Right hindlimb (tissue), 1 donor: ENCODE measurements at regions not wholly inside any gene's neighbourhood (a gene's known extent, or its start where the extent isn't known, plus 50 kb on each side); places are given as distances from the start of the nearest gene placed in this dataset.

Experiments
- DNase-seq: peaks from one replicate; pipeline ENCODE4 v3.0.0-alpha.2; 2018

GRCh38 chr1:14470802-14471201 lies 127.7 kb upstream of the KAZN start:
- DNase-seq, result no peak

- no peak for DNase-seq
These were observed 123.6 kb upstream of the KAZN start for GRCh38 chr1:14474856-14475255.

GRCh38 chr1:14476170-14476955 lies 122.1 kb upstream of the KAZN start:
- DNase-seq, result no peak

GRCh38 chr1:14478120-14478519 lies 120.4 kb upstream of the KAZN start:
- no peak for DNase-seq

DNA sequence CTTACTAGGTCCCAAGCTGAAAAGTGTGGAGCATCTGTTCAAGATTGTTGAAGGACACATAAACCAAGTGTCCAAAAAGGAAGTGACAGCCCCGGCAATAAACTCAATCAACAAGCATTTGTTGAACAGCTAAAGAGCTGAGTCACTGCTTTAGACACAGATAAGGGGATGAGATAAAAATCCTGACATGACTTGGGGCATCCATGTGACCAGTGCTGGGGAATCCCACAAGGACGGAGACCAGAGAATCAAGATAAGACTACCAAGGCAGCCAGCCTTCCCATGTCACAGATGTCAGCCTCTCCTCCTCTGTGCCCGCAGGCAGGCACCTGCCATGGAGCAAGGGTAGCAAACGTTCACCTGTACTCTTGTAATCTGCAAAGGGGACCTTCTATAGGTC lies 118.6 kb upstream of the KAZN start:
- no peak for DNase-seq

- peak; percentile 61 for DNase-seq
These were observed 115.6 kb upstream of the KAZN start for GRCh38 chr1:14482784-14483450.

- no peak for DNase-seq
These were observed 113.2 kb upstream of the KAZN start for GRCh38 chr1:14485285-14485684.

DNA sequence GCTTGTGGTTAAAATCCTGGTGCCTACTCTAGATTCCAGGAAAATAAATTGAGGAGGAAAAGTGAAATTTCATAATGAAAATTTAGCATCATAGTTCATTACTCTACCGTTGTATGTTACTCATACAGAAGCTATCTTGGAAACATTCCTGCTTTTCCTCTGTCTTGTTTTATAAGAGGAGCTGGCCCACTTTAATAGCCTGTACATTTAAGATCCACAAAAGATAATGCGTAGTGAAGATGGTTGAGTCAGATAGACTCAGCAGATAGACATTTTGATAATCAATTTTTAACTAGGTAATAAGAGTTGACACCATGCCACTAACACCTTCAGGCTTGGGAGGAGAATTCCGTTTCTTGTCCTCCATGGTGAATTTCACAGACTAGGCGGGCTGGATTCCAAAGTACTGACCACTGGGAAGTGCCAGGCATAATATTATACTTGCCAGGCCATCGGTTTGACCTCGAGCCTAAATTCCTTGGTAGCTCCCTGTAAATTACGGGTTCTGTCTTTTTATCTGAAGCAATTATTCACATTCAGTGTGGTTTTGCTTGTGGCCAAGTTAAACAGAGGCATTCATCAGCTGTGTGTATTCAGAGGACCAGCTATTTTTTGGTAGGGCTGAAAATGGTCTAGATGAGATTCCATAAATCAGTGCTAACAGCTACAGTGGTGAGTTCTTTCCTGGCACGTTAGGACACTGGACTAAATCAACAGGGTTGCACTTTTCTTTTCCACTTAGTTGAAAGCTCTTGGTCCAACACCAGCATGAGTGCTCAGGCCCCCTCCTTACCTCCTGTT lies 111.9 kb upstream of the KAZN start:
- peak; percentile 59 for DNase-seq

GRCh38 chr1:14487671-14488070 lies 110.8 kb upstream of the KAZN start:
- DNase-seq, result no peak

GRCh38 chr1:14494911-14495310 lies 103.6 kb upstream of the KAZN start:
- no peak for DNase-seq

DNA sequence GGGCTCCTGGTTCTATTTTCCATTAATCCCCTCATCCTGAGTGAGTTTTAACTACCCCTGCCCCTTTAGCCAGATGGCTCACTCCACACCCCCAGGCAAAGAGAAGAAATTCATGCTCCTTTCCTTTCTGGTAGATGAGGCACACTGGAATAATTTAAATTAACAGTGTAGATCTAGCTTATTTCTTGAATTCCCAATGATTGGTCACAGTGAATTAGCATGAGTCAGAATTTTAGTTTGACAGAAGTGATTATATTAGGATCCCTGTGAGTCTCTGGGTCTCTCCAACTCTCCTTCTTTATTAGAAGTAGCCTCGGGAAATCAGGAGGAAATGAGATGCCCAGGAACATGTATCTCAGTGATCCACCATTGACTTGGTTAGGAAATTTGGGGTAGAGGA lies 103.1 kb upstream of the KAZN start:
- DNase-seq, result no peak

DNA sequence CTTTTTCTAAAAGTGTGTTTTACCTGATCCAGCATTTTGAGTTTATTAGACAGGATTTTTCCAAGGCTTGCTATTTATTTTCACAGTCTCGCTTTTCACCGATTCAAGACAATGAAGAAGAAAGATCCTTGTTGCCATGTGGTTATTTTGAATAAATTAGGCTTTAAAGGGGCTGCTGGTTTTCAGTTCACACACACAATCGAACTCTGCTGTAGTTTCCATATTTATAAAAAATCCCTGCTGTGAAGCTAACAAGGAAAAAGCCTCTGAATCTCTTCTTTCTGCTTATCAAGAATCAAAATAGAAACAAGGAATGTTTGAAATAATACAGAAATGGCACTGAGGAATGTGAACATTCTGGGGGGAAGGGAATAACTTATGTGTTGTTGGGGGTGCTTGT lies 102.5 kb upstream of the KAZN start:
- no peak for DNase-seq

- DNase-seq, result no peak
These were observed 99.6 kb upstream of the KAZN start for GRCh38 chr1:14498839-14499238.

DNA sequence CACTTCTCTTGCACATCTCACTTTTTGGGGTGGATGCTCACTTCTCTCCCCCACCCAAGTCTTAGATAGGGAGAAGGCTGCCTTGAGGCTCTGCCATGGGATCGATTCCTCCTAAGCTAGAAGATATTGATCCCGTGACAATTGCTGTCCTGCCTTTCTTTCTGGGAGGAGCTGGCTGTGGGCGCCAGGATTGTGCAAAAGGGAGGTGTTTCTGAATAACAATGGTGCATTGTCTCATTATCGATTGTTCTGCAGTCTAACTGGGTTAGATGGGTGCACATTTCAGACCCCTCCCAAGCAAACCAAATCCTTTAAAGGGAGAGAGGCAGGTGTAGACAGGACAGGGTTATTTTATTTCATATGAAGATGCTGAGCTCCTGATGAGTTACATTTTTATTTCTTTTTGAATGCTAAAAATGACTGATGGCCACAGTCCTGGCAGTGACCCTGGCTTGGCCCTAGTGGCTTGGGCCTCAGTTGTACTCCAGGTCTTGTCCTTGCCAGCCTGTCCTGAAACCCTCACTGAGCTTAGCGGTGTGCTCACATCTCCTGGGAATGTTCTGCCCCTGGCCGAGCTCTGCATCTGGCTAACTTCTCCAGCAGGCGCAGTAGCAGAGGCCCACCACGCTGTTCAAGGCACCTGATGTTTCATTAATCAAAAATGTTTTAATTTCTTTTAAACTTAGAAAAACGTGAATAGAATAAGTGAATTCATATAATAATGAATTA lies 99.0 kb upstream of the KAZN start:
- no peak for DNase-seq

DNA sequence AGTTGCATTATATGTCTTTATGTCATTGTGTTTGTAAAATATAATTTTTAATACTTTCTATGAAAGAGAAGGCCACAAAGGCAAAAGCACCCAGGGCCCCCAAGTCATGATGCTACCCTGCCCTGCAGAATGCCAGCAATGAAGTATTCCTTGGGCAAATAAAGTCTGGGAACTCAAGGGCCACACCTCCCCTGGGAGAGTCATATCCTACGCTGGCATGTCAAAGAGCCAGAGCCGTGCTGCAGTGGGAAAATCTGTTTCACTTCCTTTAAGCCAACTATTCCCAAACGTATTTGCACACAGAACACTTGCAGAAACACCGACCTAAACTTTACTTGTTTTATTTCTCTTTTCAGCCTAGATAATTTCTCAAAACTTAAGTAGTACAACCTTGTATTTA lies 98.4 kb upstream of the KAZN start:
- DNase-seq, result no peak

GRCh38 chr1:14500912-14501311 lies 97.6 kb upstream of the KAZN start:
- DNase-seq, result no peak

- DNase-seq, result no peak
These were observed 94.0 kb upstream of the KAZN start for GRCh38 chr1:14504517-14504916.

DNA sequence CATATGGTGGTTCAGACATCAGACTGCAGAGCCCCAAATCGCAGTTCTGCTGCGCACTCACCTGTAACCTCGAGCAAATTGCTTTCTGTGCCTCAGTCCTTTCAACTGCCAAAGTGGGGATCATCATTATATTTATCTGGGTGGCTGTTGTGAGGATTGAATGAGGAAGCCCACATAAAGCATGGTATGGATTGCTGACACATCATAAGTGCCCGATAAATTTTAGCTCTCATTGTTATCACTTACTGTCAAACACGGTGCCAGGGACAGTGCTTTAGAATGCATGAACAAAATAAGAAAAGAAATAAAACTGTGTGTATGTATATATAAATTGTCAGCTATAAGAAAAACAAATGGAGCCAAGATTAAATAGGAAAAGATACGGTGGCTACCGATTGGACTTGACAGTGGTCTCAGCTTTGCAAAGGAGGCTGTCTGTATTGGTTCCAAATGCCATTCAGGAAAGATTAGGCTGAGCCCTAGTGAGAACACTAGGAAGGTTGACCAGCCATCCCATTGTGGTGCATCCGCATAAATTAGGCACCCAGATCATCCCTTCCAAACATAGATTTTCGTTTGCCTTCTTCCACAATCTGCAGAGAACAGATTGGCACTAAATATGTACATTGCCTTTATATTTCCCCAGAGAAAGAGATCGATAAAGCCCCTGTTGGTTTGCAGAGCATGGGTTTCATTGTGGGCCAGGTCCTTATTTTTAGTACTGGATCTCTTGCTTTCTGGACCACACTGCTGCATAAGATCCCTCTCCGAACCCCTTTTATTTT lies 91.8 kb upstream of the KAZN start:
- DNase-seq, result no peak

DNA sequence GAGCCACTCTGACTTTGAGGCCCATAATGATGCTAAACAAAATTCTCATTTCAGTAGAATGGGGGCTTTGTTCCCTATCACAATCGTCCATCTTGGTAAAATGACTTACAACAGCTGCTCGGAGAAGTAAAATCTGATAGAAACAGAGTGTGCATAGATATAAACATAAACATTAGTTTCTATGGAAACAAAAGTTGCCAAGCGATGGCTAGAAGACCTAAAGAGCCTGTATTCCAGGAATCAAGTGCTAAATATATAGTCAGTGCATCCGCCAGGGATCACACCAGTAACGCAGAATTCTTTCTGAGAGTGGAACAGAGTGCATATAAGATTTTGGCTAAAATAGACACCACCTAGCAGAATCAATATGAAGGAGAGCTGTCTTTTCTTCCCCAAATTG lies 91.2 kb upstream of the KAZN start:
- DNase-seq, result no peak

DNA sequence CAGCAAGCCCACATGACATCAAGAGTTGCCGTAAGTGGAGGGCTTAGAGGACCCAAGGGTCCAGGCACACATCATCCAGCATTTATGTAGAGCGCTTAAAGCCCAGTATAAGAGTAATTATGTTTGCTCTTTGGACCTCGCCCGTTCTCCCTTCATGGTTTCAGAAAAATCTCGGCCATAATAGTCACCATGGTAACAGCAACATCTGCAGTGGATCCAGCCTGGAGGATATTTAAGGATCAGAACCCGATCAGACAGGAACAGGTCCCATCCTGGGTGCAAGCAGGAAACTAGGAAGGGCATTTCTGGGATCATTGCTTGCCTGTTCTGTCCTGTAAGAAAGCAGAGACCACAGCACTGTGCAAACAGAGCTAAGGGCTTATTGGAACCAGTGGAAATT lies 89.9 kb upstream of the KAZN start:
- DNase-seq, result no peak

GRCh38 chr1:14511166-14511680 lies 87.3 kb upstream of the KAZN start:
- DNase-seq, result no peak
